ENCODE measurements at regions not wholly inside any gene's neighbourhood (a gene's known extent, or its start where the extent isn't known, plus 50 kb on each side); places are given as distances from the start of the nearest gene placed in this dataset.
"Not testable (repeated sequence)": the region's sequence is repeated elsewhere in the genome, so short reads cannot be mapped to it uniquely, and the experiment has no call there.

DNA sequence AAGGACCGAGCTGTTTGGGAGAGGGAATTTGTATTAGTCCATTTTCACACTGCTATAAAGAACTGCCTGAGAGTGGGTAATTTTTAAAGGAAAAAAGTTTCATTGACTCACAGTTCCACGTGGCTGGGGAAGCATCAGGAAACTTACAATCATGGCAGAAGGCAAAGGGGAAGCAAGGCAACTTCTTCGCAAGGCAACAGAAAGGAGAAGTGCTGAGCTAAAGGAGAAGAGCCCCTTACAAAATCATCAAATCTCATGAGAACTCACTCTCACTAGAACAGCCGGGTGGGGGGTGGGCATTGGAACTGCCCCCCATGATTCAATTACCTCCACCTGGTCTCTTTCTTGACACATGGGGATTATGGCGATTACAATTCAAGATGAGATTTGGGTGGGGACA is 121.8 kb upstream of the SLC13A1 start:
- not testable (repeated sequence) for DNase-seq

DNA sequence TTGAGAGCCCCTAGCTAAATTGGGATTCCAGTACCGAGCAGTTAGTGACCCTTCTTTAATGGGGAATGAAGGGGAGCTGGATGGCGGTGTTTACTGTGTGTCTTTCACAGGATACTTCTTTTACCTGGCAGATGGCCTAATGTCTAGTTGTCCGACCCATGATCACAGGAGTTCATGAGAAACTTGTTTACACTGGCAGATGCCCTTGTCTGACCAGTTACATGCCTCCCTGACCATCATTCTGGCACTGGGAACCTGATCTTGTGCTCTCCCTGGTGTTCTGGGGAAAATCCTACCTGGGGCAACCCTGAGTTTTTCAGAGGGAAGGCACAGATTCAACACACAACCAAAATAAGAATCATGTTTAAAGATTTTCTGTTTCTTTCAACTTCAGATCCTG is 120.1 kb upstream of the SLC13A1 start:
- DNase-seq, result no peak

DNA sequence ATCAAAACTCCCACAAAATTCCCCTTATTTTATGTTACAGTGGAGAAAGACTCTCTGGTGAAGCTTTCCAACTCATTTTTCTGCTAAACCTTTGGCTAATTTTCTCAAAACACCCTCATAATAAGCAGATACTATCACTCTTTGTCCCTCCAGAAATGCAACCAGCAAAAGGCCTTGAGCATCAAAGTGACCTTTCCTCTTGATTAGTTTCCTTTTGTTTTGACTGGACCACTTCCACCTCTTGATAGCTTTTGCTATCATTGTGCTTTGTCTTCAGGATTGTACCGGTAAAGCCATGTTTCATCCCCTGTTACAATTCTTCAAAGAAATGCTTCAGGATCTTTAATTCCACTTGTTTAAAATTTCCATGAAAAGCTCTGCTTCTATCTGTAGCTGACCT is 115.1 kb upstream of the SLC13A1 start:
- no peak for DNase-seq

GRCh38 chr7:123308254-123308951 is 108.6 kb upstream of the SLC13A1 start:
- no peak for DNase-seq

DNA sequence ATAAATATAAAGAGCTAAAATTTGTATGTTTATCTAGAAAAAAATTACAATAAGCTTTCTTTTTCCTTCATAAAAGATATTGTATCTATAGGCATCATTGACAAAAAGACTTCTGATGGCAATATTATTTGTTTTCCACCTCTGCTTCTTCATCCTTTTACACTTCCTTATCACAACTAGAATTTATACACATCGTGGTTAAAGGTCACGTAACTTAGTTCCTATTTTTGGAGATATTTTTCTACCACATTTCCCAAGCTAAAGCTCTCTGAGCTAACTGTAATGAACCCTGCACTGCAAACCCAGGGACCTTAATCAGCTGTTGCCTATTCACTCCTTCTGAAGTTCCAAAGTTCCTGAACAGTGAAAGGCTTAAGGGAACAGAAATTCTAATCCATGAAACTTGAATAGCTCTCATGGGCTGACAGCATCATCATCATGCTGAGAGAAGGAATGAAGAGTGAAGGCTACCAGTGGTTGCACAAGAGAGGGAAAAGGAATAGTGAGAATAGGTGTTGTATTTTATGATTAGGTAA is 106.1 kb upstream of the SLC13A1 start:
- DNase-seq, result no peak

DNA sequence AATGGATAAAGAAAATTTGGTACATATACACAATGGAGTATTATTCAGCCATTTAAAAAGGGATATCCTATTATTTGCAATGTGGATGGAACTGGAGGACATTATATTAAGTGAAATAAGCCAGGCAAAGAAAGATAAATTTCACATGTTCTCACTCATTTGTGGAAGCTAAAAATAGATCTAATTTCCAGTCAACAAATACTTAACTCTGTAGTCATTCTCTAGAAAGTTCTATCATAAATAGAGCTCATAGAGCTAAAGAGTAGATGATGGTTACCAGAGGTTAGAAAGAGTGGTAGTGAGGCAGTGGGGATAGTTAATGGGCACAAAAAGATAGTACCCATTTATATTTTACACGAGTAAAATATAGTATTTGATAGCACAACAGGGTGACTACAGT is 104.2 kb upstream of the SLC13A1 start:
- no peak for DNase-seq

GRCh38 chr7:123296965-123297364 is 97.2 kb upstream of the SLC13A1 start:
- DNase-seq, result no peak

GRCh38 chr7:123293710-123294109 is 93.9 kb upstream of the SLC13A1 start:
- no peak for DNase-seq

GRCh38 chr7:123292227-123292626 is 92.5 kb upstream of the SLC13A1 start:
- DNase-seq, result no peak

- DNase-seq, result no peak
Observed at GRCh38 chr7:123289200-123289599, 89.4 kb upstream of the SLC13A1 start.

DNA sequence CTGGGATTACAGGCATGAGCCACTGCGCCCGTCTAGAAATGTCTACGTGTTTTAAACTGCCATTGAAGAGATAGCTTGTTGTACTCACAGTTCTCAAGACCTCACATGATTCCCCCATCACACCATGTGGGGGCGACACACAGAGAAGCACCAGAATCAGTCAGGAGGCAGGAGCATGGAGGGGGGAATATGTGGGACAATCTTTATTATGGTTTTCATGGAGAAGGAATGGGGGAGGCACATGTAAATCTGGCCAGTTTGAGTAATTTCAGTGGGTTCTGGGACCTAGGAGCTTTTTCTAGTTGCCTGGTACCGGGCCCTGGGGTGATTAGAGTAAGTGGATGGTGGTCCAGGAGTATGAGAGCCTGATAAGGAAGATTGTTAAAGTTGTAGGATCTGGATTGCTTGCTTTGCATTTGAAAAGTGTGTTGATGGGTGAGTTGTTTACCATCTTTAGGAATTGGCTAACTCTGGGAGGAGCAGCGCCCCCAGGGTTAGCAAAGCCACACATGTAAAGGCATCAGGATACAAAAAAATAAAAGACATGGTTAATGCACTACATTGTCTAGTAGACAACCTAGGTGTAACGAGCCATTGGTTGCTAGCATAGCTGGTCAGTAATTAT is 85.4 kb upstream of the SLC13A1 start:
- no peak for DNase-seq

DNA sequence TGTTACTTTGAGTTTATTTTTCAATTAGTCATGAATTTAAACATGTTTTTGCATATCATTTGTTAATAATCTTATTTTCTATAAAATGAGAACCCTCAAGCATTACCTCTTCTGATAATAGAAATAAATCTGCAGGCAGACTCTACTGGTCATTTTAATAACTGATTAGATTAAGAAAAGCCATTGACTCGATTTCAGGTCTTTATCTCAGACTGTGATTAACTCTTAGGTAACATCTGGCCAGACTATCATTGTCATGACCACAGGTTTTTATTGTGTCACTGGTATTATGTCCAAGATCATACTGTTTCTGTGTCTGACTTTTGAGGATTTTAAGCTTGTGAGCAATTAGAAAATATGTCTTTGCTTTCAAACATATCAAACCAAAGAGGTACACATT is 83.6 kb upstream of the SLC13A1 start:
- no peak for DNase-seq

DNA sequence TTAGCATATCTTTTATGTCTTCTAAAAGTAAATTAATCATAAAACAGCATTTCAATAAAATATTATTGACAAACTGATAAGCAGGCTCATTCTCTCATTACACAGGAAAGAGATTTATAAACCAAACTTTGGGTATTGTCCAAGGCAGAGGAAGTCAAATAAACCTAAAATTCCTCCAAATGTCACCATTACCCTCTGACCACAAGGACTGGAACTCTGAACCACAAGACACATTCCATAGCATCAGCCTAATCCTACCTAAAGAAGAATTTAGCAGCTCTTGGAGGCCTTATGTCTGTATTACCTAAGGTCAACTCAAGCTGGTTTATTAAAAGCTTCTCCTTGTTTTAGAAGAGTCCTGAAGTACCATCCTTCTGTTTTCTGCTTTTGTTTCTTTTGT is 82.4 kb upstream of the SLC13A1 start:
- DNase-seq, result no peak

GRCh38 chr7:123279949-123280348 is 80.2 kb upstream of the SLC13A1 start:
- no peak for DNase-seq

DNA sequence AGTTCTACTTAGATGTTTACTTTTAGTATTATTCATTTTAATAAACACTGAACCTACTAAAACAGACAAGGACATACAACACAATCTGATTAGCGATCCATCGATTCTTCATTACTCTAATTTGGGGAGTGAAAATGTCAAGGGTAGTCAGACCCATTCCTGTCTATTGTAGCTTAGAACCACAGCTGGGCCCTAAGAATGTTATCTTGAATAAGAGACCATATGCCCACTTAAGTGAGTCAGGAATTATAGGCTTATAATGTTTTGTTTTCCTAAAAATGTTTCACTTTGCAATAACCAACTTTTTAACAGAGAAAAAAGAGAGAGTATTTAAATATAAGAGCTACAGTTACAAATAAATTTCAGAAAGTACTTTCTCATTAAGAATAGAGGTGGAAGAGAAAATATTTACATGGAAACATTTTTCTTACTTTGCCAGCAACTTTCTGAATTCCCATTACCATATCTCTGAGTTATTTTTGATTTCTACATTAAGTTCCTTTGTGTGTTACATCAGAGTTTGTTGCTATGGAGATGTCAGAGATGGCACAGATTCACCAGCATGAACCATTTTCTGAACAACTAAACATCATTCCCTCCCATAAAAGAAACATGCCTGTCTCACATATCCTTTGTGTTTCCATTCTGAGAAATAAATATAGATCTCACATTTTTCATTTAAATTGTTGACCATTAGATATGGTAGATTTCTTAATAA is 75.4 kb upstream of the SLC13A1 start:
- no peak for DNase-seq

DNA sequence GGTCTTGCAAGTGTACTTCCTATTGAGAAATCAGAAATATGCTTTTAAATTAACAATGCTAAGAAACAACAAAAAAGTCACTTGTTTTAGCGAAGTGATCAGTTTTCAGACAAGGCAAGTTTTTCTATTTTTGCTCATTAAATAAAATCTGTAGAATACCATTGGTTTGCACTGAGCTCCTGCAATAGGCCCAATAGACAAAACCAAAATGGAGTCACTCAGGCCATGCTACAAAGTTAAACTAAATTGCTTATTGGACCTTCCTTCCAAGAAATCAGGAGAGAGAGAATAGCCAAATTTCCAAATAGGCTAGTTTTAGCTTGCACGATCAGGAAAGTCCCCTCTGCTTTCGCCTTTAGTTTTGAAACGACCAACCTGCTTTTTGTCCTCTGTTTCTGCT is 73.4 kb upstream of the SLC13A1 start:
- DNase-seq, result no peak

DNA sequence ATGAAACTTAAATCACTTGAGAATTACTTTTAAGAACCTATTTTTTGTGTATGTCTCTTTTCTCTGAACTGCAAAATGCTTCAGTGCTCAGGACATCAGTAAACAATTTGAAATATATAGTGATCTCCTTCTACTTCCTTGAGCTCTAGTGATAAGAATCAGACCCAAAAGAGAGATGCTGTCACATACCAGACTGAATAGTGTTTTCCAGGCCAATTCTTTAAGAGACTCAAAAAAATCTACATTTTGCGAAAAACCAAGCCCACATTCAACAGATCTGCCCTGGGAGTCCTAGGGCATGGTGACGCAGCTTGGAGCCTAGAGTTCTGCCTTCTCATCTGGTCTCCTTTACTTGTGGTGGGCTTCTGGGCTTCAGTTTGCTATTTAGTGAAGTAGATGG is 72.1 kb upstream of the SLC13A1 start:
- DNase-seq, result no peak

GRCh38 chr7:123271231-123271630 is 71.5 kb upstream of the SLC13A1 start:
- DNase-seq, result no peak

DNA sequence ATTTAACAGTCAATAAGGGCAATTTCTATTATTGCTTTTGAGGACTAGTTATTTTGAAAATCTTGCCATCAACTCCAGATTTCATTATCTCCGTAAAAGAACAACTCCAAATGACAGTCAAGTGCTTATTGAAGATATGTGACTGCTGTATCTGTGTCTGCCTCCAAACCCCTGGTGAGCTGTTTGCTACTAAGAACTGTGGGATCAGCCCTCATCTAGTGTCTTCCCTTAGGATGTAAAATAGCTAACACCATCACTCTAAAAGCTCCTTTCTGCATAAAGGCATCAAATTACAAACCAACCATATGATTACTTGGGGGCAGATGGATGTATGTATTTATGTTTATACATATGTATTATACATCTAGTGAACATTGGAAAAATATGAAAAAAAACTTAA is 70.8 kb upstream of the SLC13A1 start:
- DNase-seq, result no peak

- no peak for DNase-seq
Observed at GRCh38 chr7:123265853-123266252, 66.1 kb upstream of the SLC13A1 start.

DNA sequence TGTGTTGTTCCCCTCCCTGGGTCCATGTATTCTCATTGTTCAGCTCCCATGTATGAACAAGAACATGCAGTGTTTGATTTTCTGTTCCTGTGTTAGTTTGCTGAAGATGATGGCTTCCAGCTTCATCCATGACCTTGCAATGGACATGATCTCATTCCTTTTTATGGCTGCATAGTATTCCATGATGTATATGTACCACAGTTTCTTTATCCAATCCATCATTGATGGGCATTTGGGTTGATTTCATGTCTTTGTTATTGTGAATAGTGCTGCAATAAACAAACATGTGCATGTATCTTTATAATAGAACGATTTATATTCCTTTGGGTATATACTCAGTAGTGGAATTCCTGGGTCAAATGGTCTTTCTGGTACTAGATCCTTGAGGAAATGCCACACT is 65.1 kb upstream of the SLC13A1 start:
- not testable (repeated sequence) for DNase-seq

- DNase-seq, result no peak
Observed at GRCh38 chr7:123260428-123260960, 60.7 kb upstream of the SLC13A1 start.

GRCh38 chr7:123259759-123260158 is 60.0 kb upstream of the SLC13A1 start:
- no peak for DNase-seq

Data from inflammatory macrophage treated with lipopolysaccharide for 1 hour (primary cell).